Endothelial cell of umbilical vein (primary cell): ENCODE measurements at regions not wholly inside any gene's neighbourhood (a gene's known extent, or its start where the extent isn't known, plus 50 kb on each side); places are given as distances from the start of the nearest gene placed in this dataset.

Source experiments
- CTCF ChIP-seq, 2 donors: IDR thresholded peaks; 1 replicate in 1 of 2; 2 replicates in 1 of 2; pipeline ENCODE4 v1.5.1; 2011; ENCODE audit warnings: low read length in 2 of 2, mild to moderate bottlenecking in 2 of 2, moderate library complexity in 2 of 2, control low read depth in 1 of 2, inconsistent platforms in 1 of 2, low read depth in 1 of 2; ENCODE audit not compliant: insufficient read depth in 1 of 2; ENCODE audit errors: extremely low read depth in 1 of 2
- EZH2 ChIP-seq: IDR thresholded peaks from 2 replicates; pipeline ENCODE4 v1.6.1; 2012; ENCODE audit warnings: borderline replicate concordance, low read depth, mild to moderate bottlenecking, moderate library complexity, low read length, inconsistent platforms; ENCODE audit not compliant: severe bottlenecking
- JUN ChIP-seq: IDR thresholded peaks from 2 replicates; pipeline ENCODE4 v1.6.1; 2011; ENCODE audit warnings: borderline replicate concordance, low read depth; ENCODE audit not compliant: insufficient read length, insufficient read depth
- POLR2A ChIP-seq: IDR thresholded peaks from 2 replicates; pipeline ENCODE4 v1.6.1; 2012; ENCODE audit warnings: low read depth, mild to moderate bottlenecking, control low read depth, low read length
- POLR2AphosphoS5 ChIP-seq: IDR thresholded peaks from 2 replicates; pipeline ENCODE4 v1.6.1; 2012; ENCODE audit warnings: low read depth, mild to moderate bottlenecking, control low read depth, low read length, moderate library complexity; ENCODE audit not compliant: insufficient read depth

- TF ChIP-seq CTCF (IDR thresholded peaks at IDR 0.05; ENCODE audit: extremely low read depth in 1 of 2, insufficient read depth in 1 of 2, low read depth in 1 of 2, low read length in 2 of 2) (no peak), JUN (no peak), POLR2AphosphoS5 (no peak), POLR2A (no peak), EZH2 (no peak)
These were observed 679.8 kb downstream of the EPM2A start for GRCh38 chr6:145055567-145055966.
